Keratinocyte (primary cell): ENCODE measurements at regions not wholly inside any gene's neighbourhood (a gene's known extent, or its start where the extent isn't known, plus 50 kb on each side); places are given as distances from the start of the nearest gene placed in this dataset.

Experiments used
- DNase-seq: peaks from one replicate; pipeline ENCODE4 v3.0.0-alpha.2; 2011; ENCODE audit warnings: low read depth, missing footprints, low spot score
- FAIRE-seq: peaks from 2 replicates; lab custom pipeline; 2011; peaks lifted over from hg19 to GRCh38; lab: Jason Lieb, UNC
- H2AFZ ChIP-seq: 2 replicates; pipeline ENCODE4 v1.6.0; 2012; ENCODE audit warnings: low read length, control low read depth, inconsistent platforms; ENCODE audit not compliant: control insufficient read depth
- H3K27ac ChIP-seq: 2 replicates; pipeline ENCODE4 v1.5.1; 2011; ENCODE audit warnings: low read length; ENCODE audit not compliant: control insufficient read depth, insufficient read depth
- H3K27me3 ChIP-seq: 3 replicates; pipeline ENCODE4 v1.6.0; 2011; ENCODE audit warnings: low read length; ENCODE audit not compliant: control insufficient read depth, insufficient read depth; ENCODE audit errors: extremely low read depth
- H3K36me3 ChIP-seq, 2 experiments: 2 replicates in 1 of 2; 3 replicates in 1 of 2; pipeline ENCODE4 v1.5.1; 2011; ENCODE audit warnings: low read length in 2 of 2, mild to moderate bottlenecking in 1 of 2; ENCODE audit not compliant: control insufficient read depth in 2 of 2, insufficient read depth in 2 of 2; ENCODE audit errors: extremely low read depth in 1 of 2
- H3K4me1 ChIP-seq: 3 replicates; pipeline ENCODE4 v1.5.1; 2011; ENCODE audit warnings: low read length; ENCODE audit not compliant: control insufficient read depth, insufficient read depth; ENCODE audit errors: extremely low read depth
- H3K4me2 ChIP-seq: 3 replicates; pipeline ENCODE4 v1.6.0; 2011; ENCODE audit warnings: low read depth, low read length; ENCODE audit not compliant: control insufficient read depth, insufficient read depth; ENCODE audit errors: extremely low read depth
- H3K4me3 ChIP-seq, 3 experiments: fragments of 200-600 bp in 1 of 3; sonication (generic) in 1 of 3; 2 replicates in 2 of 3; 3 replicates in 1 of 3; pipeline ENCODE4 v1.5.1; 2011 to 2016; ENCODE audit warnings: low read length in 3 of 3, mild to moderate bottlenecking in 3 of 3, control low read depth in 2 of 3, inconsistent platforms in 1 of 3, low read depth in 1 of 3, mixed read lengths in 1 of 3, mixed run types in 1 of 3, moderate library complexity in 1 of 3; ENCODE audit not compliant: control insufficient read depth in 2 of 3, insufficient read depth in 2 of 3; ENCODE audit errors: extremely low read depth in 1 of 3
- H3K79me2 ChIP-seq: 2 replicates; pipeline ENCODE4 v1.6.0; 2012; ENCODE audit warnings: low read length; ENCODE audit not compliant: control insufficient read depth, insufficient read depth
- H3K9ac ChIP-seq: 3 replicates; pipeline ENCODE4 v1.6.0; 2011; ENCODE audit warnings: low read length; ENCODE audit not compliant: control insufficient read depth, insufficient read depth; ENCODE audit errors: extremely low read depth
- H3K9me1 ChIP-seq: 3 replicates; pipeline ENCODE4 v1.6.0; 2011; ENCODE audit warnings: low read length; ENCODE audit not compliant: control insufficient read depth, insufficient read depth; ENCODE audit errors: extremely low read depth
- H3K9me3 ChIP-seq: 2 replicates; pipeline ENCODE4 v1.5.1; 2012; ENCODE audit warnings: low read depth, low read length; ENCODE audit not compliant: control insufficient read depth
- H4K20me1 ChIP-seq: 3 replicates; pipeline ENCODE4 v1.6.0; 2011; ENCODE audit warnings: low read length; ENCODE audit not compliant: control insufficient read depth, insufficient read depth; ENCODE audit errors: extremely low read depth
- EZH2 ChIP-seq: IDR thresholded peaks from one replicate; pipeline ENCODE4 v1.6.1; 2012; ENCODE audit warnings: inconsistent platforms, mild to moderate bottlenecking, low read length, moderate library complexity
- dilution Hi-C: fragments of 300-500 bp; cut with MboI; formaldehyde crosslinking; loops from one replicate; pipeline ENCODE4 v1.7.0; 2020; ENCODE audit warnings: low sequenced_read_pairs; ENCODE audit not compliant: extremely low pct_ligation_motif_present
- TF ChIP-seq, protein P1 (sequence below), 3 experiments: IDR thresholded peaks in 1 of 3; conservative IDR thresholded peaks in 1 of 3; optimal IDR thresholded peaks in 1 of 3; 2 replicates in 2 of 3; 3 replicates in 1 of 3; pipeline versions ENCODE3 to v1.5.1; 2011; ENCODE audit warnings: low read length in 3 of 3, mild to moderate bottlenecking in 3 of 3, moderate library complexity in 2 of 3, control low read depth in 1 of 3, inconsistent platforms in 1 of 3; ENCODE audit not compliant: insufficient read depth in 2 of 3; ENCODE audit errors: extremely low read depth in 1 of 3

DNA sequence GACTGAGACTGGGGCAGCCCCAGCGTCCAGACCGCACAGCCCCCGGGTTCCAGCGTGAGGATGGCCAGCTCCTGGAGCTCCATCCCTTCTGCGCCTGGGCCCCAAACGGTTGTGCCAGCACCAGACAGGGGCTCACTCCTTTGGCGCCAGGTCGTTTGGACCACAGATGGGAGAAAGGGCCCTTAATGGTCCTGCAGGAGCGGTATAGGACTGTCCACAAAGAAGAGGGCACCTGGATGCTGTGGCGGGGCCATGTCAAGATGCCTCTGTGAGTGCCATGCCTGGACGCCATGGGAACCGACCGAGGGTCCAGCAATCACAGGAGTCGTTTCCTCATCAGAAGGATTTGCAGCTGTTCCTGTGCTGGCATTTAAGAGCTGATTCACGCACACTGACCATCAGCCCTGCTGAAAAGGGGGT lies 82.7 kb downstream of the DLL1 start:
- Histone ChIP-seq H3K9me1 (no peaks in the 10 kb centered on the region), H3K4me2 (no peak overlapping the region), H3K9me3 (no peaks in the 10 kb centered on the region), H3K4me3 (no peak overlapping the region), H3K27ac (no peak overlapping the region), H3K9ac (no peak overlapping the region), H3K27me3 (peaks cover 6% of the 10 kb centered on the region), H3K36me3 (no peaks in the 10 kb centered on the region), H2AFZ (no peak overlapping the region), H4K20me1 (no peaks in the 10 kb centered on the region), H3K79me2 (no peaks in the 10 kb centered on the region), H3K4me1 (peaks cover 6% of the 10 kb centered on the region)
- dilution Hi-C loops, result no loop called here
- TF ChIP-seq, protein P1, sequence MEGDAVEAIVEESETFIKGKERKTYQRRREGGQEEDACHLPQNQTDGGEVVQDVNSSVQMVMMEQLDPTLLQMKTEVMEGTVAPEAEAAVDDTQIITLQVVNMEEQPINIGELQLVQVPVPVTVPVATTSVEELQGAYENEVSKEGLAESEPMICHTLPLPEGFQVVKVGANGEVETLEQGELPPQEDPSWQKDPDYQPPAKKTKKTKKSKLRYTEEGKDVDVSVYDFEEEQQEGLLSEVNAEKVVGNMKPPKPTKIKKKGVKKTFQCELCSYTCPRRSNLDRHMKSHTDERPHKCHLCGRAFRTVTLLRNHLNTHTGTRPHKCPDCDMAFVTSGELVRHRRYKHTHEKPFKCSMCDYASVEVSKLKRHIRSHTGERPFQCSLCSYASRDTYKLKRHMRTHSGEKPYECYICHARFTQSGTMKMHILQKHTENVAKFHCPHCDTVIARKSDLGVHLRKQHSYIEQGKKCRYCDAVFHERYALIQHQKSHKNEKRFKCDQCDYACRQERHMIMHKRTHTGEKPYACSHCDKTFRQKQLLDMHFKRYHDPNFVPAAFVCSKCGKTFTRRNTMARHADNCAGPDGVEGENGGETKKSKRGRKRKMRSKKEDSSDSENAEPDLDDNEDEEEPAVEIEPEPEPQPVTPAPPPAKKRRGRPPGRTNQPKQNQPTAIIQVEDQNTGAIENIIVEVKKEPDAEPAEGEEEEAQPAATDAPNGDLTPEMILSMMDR (optimal IDR thresholded peaks at IDR 0.05 in 1 of 3, IDR thresholded peaks at IDR 0.05 in 1 of 3, conservative IDR thresholded peaks at IDR 0.05 in 1 of 3; ENCODE audit: extremely low read depth in 1 of 3, insufficient read depth in 2 of 3, low read length in 3 of 3), result no peak
- TF ChIP-seq EZH2, result no peak
- no peak for FAIRE-seq
- no peak for DNase-seq

DNA sequence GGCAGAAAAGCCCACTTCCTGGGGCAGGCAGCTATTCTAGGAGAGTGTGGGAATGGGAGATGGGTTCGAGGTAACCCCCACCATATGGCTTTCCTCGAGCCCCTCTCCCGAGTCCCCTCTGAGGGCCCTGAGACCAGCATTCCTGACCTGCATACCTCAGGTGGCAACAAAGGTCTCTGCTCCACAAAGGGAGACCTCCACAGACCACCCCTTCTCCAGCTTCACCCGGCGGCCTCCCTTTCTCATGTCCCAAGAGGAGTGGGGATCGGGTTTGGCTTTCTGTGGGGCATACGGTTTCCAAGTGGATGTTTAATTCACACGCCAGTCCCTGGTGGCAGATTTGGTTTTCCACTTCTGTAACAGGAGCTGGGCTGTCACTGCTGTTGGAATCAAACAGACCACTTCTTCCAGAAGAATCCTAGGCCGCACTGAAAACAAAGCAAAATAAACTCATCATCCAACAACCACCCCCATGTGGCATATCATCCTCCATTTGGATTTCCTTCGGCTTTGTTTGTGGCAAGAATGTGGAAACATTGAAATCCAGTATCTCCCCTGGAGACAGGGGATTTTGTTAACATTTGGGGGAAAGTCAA lies 83.2 kb downstream of the DLL1 start:
- no peak for TF ChIP-seq EZH2
- TF ChIP-seq, protein P1 (optimal IDR thresholded peaks at IDR 0.05 in 1 of 3, IDR thresholded peaks at IDR 0.05 in 1 of 3, conservative IDR thresholded peaks at IDR 0.05 in 1 of 3; ENCODE audit: extremely low read depth in 1 of 3, insufficient read depth in 2 of 3, low read length in 3 of 3), result no peak

More for the DNA sequence above, 83.2 kb downstream of the DLL1 start:
- Histone ChIP-seq H3K4me2 (no peak overlapping the region), H4K20me1 (no peaks in the 10 kb centered on the region), H3K36me3 (no peaks in the 10 kb centered on the region), H3K4me1 (peaks cover 11% of the 10 kb centered on the region), H3K9ac (no peak overlapping the region), H3K4me3 (no peak overlapping the region), H3K9me1 (no peaks in the 10 kb centered on the region), H3K9me3 (no peaks in the 10 kb centered on the region), H3K79me2 (no peaks in the 10 kb centered on the region), H2AFZ (no peak overlapping the region), H3K27ac (no peak overlapping the region), H3K27me3 (peaks cover 6% of the 10 kb centered on the region)
- dilution Hi-C loops, result no loop called here
- no peak for FAIRE-seq
- no peak for DNase-seq
